IPS-18a (cell line): ENCODE measurements at regions not wholly inside any gene's neighbourhood (a gene's known extent, or its start where the extent isn't known, plus 50 kb on each side); places are given as distances from the start of the nearest gene placed in this dataset.
"Not testable (repeated sequence)": the region's sequence is repeated elsewhere in the genome, so short reads cannot be mapped to it uniquely, and the experiment has no call there.

ENCODE experiments used
- H3K27ac ChIP-seq: one replicate; pipeline ENCODE4 v1.5.1; 2013; ENCODE audit warnings: low read length
- H3K27me3 ChIP-seq: one replicate; pipeline ENCODE4 v1.6.1; 2013; ENCODE audit warnings: mild to moderate bottlenecking, low read length; ENCODE audit not compliant: control insufficient read depth, insufficient read depth
- H3K36me3 ChIP-seq: one replicate; pipeline ENCODE4 v1.6.1; 2013; ENCODE audit warnings: low read depth, low read length; ENCODE audit not compliant: control insufficient read depth
- H3K4me1 ChIP-seq: one replicate; pipeline ENCODE4 v1.6.1; 2013; ENCODE audit warnings: low read depth, low read length; ENCODE audit not compliant: control insufficient read depth
- H3K4me3 ChIP-seq: one replicate; pipeline ENCODE4 v1.5.1; 2013; ENCODE audit warnings: low read length
- H3K9ac ChIP-seq: one replicate; pipeline ENCODE4 v1.6.1; 2013; ENCODE audit warnings: mild to moderate bottlenecking, low read length, moderate library complexity
- H3K9me3 ChIP-seq: one replicate; pipeline ENCODE4 v1.6.1; 2013; ENCODE audit warnings: low read depth, low read length; ENCODE audit not compliant: control insufficient read depth

DNA sequence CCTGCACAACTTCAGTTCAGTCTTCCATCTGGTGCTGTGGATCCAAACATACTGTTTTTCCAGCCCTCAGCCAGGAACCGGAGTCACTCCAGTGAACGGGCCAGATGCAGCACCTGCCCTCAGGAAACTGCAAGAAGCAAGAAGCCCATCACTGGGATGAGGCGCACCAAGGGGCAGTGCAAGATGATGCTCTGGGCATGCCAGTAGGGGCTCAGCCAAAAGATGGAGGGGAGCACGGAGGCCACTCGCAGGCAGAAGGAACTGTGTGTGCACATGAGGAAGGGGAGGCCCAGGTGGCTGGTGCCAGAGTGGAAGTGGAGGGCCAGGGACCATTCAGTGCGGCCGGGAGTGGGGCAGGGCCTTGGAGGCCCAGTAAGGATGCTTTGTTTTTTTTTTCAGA is 161.7 kb upstream of the MAMLD1 start:
- Histone ChIP-seq H3K27ac (no peak overlapping the region), H3K9ac (no peak overlapping the region), H3K27me3 (no peaks in the 10 kb centered on the region), H3K4me3 (no peak overlapping the region), H3K4me1 (no peaks in the 10 kb centered on the region), H3K36me3 (no peaks in the 10 kb centered on the region), H3K9me3 (peaks cover 5% of the 10 kb centered on the region)

DNA sequence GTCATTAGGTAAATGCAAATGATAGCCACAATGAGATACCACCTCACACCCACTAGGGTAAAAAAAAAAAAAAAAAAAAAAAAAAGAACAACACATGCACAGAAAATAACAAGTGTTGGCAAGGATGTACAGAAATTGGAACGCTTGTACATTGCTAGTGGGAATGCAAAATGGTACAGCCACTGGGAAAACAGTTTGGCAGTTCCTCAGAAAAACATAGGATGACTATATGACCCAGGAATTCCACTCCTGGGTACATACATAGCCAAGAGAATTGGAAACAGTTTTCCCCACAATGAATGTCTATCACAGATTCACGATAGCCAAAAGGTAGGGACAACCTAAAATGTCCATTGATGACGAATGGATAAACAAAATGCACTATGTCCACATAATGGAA is 161.3 kb upstream of the MAMLD1 start:
- Histone ChIP-seq H3K36me3 (no peaks in the 10 kb centered on the region), H3K4me1 (no peaks in the 10 kb centered on the region)

DNA sequence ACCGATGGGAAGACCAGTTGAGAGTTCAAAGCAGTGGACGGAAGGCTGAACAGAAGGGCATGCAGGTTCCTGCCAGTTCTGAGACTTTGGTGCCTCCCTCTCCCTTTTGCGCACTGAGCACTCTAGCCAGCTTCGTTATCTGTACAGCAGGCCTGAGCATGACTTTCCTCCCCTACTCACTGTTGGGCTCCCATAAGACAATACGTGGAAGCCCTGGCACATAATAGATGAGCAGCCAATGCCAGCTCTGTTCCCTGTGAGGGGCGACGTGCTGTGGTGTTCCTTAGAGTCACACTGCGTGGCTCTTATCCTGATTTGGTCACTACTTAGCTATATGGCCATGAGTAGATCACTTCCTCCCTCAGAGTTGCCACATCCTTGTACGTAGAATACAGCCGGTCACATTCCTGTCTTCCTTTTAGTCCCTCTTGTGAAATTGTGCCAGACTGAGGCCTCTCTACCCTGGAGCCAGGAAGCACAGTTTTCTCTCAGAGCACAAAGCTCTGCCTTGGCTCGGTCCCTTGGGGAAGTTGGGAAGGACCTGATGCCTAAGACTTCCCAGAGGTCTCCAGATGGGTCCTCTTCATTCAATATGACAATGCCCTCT is 160.4 kb upstream of the MAMLD1 start:
- no peaks in the 10 kb centered on the region for H3K36me3 ChIP-seq
- no peak overlapping the region for H3K9ac ChIP-seq
- H3K27me3 ChIP-seq = no peaks in the 10 kb centered on the region
- no peaks in the 10 kb centered on the region for H3K4me1 ChIP-seq
- no peak overlapping the region for H3K27ac ChIP-seq
- H3K9me3 ChIP-seq = peaks cover 5% of the 10 kb centered on the region
- H3K4me3 ChIP-seq = no peak overlapping the region

More for the DNA sequence above, 161.3 kb upstream of the MAMLD1 start:
- H3K9me3 ChIP-seq = peaks cover 5% of the 10 kb centered on the region
- no peak overlapping the region for H3K4me3 ChIP-seq
- H3K9ac ChIP-seq = no peak overlapping the region
- no peaks in the 10 kb centered on the region for H3K27me3 ChIP-seq
- H3K27ac ChIP-seq = no peak overlapping the region

DNA sequence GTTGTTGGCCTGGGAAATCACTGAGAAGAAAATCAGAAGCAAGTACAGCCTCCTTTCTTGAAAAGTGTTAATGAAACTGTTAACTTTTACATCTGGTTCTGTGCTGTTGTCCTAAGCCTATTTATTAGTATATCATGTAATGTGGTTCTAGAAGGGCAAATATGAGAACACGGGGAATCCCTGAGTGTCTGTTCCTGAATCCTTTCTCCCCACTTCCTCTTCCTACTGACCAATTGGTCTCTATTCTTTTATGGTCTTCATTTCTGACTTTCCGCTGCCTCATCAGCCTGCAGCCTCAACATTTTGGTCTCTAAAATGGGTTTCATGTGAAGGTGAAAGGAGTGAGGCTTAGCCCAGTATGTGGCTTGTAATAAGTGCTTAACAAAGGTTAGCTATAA is 159.9 kb upstream of the MAMLD1 start:
- H3K36me3 ChIP-seq = no peaks in the 10 kb centered on the region
- H3K27ac ChIP-seq = no peak overlapping the region
- H3K27me3 ChIP-seq = no peaks in the 10 kb centered on the region
- H3K4me1 ChIP-seq = no peaks in the 10 kb centered on the region
- no peak overlapping the region for H3K4me3 ChIP-seq
- H3K9me3 ChIP-seq = peaks cover 5% of the 10 kb centered on the region
- H3K9ac ChIP-seq = no peak overlapping the region

DNA sequence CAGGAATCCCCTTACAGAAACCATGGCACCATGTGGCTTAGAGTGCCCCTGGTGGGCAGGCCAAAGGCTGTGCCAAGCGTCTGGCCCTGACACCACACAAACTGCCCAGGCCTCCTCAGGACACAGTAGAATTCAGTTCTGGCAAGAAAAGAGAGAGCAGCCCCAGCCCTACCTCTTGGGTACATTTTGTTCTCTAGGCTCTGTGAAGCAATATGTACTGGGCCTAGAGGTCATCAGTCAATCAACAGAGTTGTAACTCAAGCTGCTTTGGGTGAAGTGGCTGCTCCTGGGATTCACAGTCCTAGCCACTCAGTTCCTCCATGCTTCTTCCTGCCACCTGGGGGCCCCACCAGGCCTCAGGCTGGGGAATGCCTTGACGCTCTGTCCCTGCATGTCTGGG is 158.1 kb upstream of the MAMLD1 start:
- H3K36me3 ChIP-seq = no peaks in the 10 kb centered on the region
- H3K4me1 ChIP-seq = no peaks in the 10 kb centered on the region
- H3K9me3 ChIP-seq = peaks cover 5% of the 10 kb centered on the region
- no peak overlapping the region for H3K9ac ChIP-seq
- no peak overlapping the region for H3K27ac ChIP-seq
- H3K27me3 ChIP-seq = no peaks in the 10 kb centered on the region
- H3K4me3 ChIP-seq = no peak overlapping the region

DNA sequence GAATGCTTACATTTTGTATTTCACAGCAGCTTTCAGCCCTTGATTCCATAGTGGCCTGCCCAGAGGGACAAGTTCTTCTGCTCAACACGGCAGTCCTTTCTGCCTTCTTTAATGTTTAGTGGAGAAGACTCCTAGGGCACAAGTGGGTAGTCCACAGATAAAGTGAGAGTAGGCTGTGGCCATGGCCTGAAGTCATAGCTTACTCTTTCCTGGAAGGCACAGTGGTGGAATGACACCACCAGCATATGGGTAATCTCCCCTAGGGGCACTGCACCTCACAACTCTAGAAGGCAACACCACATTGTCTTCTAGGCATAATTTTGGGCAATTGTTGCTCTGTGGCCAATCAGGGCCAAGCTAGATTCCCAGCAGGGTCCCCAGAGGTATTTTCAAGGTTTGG is 155.4 kb upstream of the MAMLD1 start:
- Histone ChIP-seq H3K9me3 (peaks cover 2% of the 10 kb centered on the region), H3K27me3 (no peaks in the 10 kb centered on the region), H3K9ac (no peak overlapping the region), H3K4me3 (no peak overlapping the region), H3K4me1 (no peaks in the 10 kb centered on the region), H3K36me3 (no peaks in the 10 kb centered on the region), H3K27ac (no peak overlapping the region)

DNA sequence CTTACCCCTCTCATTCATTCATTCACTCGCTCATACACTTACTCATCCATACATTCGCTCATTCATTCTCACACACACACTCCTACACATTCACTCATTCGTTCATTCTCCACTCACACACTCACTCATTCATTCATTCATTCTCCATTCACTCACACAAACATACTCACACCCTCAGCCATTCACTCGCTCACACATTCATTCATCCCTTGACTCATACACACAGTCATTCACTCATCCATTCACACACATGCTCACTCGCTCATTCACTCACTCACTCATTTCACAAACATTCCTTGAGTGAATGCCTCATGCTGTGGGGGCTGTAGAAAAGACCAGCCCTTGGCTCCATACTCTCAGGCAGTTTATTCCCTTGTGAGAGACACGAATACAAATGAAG is 151.1 kb upstream of the MAMLD1 start:
- Histone ChIP-seq H3K27me3 (no peaks in the 10 kb centered on the region), H3K9me3 (peaks cover 4% of the 10 kb centered on the region), H3K4me1 (no peaks in the 10 kb centered on the region), H3K36me3 (no peaks in the 10 kb centered on the region), H3K27ac (no peak overlapping the region), H3K9ac (no peak overlapping the region), H3K4me3 (no peak overlapping the region)

DNA sequence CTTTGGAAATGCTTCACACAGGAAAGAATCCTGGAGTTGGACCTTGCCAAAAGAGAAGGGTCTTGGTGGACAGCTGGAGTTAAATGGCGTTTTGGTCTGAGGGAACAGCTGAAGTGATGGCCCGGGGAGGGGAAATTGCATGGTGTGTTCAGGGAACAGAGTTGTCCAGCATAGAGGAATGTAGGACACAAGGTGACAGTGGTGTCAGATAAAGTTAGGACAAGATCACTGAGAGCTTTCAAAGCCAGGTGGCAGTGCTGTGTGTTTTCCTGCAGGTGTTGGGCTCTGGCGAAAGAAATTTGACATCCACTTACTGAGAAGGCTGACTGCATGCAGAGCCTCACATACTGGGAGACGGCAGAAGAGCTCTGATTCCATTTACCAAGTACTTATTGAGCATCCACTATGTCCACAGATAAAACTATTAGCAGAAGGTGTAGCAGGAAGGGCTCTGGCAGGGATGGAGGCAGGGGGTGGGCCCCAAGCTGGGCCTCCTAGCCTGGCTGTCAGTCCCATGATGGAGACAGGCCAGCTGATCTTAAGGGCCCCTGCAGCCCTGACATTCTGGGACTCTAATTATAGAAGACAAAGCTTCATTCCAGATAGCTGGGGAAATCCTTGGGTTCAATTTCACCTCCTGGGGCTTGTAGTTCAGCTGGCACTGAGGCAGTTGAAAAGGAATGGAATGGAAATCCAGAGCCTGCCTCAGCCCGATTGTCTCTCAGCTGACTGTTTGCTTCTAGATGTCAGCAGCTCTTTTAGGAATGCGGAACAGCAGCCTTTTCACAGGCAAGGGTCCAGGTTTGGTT is 150.2 kb upstream of the MAMLD1 start:
- H3K27ac ChIP-seq = no peak overlapping the region
- H3K9ac ChIP-seq = no peak overlapping the region
- no peak overlapping the region for H3K4me3 ChIP-seq
- no peaks in the 10 kb centered on the region for H3K36me3 ChIP-seq
- peaks cover 4% of the 10 kb centered on the region for H3K9me3 ChIP-seq
- H3K27me3 ChIP-seq = no peaks in the 10 kb centered on the region
- H3K4me1 ChIP-seq = no peaks in the 10 kb centered on the region

DNA sequence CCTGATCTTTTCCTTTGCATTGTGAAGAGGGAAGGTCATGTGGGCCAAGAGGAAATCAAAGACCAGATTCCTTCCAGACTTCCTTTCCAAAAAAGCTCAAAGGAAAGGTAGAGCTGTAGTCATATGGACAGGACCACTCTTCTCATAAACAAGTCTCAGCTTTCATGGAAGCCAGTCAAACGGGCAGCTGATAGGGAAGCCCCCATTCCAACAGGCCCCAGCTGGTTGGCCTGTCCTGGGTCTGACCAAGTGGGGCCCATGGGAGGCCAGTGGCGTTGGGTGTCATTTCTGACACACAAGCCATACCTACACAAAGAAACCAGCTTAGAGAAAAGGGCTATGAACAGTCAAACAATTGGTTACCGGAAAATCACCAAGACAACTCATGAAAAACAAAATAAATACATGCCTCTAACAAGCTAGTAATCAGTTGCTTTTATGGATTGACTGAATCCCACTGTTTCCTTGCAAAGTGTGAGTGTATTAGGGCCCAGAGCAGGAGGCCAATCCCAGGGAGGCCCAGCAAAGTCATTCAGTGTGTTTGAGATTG is 149.6 kb upstream of the MAMLD1 start:
- Histone ChIP-seq H3K4me3 (no peak overlapping the region), H3K9ac (no peak overlapping the region), H3K4me1 (no peaks in the 10 kb centered on the region), H3K9me3 (peaks cover 4% of the 10 kb centered on the region), H3K27me3 (peaks cover 6% of the 10 kb centered on the region), H3K36me3 (no peaks in the 10 kb centered on the region), H3K27ac (no peak overlapping the region)

DNA sequence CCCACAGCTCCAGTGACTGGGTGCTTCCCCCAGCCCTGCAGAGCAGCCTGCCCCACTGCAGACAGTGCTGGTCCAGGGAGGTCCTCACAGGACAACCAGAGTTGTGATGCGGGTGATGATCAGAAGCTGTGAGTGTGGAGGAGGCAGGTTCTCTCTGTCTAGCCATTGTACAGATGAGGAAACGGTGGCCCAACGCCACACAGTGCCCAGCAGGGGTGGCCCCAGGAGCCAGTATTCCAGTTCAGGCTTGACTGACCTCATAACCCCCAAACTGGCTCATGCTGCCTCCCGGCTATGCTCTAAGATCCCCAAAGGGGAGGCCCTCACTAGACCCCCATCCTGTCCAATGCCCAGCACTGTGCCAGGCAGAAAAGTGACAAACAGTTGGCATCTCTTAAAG is 147.1 kb upstream of the MAMLD1 start:
- Histone ChIP-seq H3K27me3 (peaks cover 16% of the 10 kb centered on the region), H3K4me1 (peaks cover 12% of the 10 kb centered on the region)
- H3K27ac ChIP-seq, H3K4me3 ChIP-seq, H3K9me3 ChIP-seq, H3K36me3 ChIP-seq, H3K9ac ChIP-seq: not testable (repeated sequence)

DNA sequence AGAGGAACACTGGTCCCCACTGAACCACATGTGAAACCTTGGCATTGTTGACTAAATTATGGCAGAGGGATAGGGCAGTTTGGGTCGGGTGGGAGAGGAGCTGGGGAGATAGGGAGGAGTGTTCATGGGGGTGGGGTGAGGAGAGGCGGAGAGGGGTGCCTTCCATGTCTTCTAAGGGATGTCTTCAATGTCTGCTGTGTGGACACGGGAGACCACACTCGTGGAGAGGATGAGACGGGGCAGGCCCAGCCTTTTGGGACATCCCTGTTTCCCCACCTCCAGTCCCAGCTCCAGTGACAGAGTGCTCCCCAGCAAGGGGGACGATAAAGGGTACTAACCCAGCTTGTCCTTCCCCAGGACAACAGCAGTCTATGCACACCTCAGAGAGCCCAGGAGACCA is 146.4 kb upstream of the MAMLD1 start:
- peaks cover 15% of the 10 kb centered on the region for H3K9me3 ChIP-seq
- H3K27me3 ChIP-seq = peaks cover 23% of the 10 kb centered on the region
- no peak overlapping the region for H3K9ac ChIP-seq
- no peaks in the 10 kb centered on the region for H3K36me3 ChIP-seq
- no peak overlapping the region for H3K27ac ChIP-seq
- peaks cover 12% of the 10 kb centered on the region for H3K4me1 ChIP-seq
- H3K4me3 ChIP-seq = no peak overlapping the region

DNA sequence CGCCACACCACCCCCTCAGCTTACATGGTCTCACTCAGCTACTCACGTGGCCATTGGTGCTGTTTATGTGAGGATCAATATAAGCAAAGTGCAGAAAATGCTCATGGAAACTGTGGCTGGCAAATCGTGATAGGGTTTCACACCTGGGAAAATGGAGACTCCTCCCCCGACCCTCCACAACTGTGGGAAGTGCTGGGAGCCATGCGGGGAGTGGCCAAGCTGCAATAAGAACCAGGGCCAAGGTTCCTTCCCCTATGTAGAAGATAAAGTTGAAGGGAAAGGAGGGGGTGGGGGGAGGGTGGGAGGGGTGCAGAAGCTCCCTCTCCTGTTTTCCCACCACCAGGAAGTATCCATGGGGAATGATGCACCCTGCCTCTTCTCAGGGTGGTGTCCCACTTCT is 145.5 kb upstream of the MAMLD1 start:
- Histone ChIP-seq H3K27ac (no peak overlapping the region), H3K27me3 (peaks cover 25% of the 10 kb centered on the region), H3K9me3 (peaks cover 16% of the 10 kb centered on the region), H3K36me3 (no peaks in the 10 kb centered on the region), H3K4me1 (peaks cover 12% of the 10 kb centered on the region), H3K4me3 (no peak overlapping the region), H3K9ac (no peak overlapping the region)
